Frontal cortex (tissue), 3 donors: ENCODE measurements at regions not wholly inside any gene's neighbourhood (a gene's known extent, or its start where the extent isn't known, plus 50 kb on each side); places are given as distances from the start of the nearest gene placed in this dataset.

Source experiments
- DNase-seq, 2 donors: peaks; one replicate each; pipeline ENCODE4 v3.0.0; 2012; ENCODE audit warnings: low spot score in 2 of 2
- FAIRE-seq: peaks from 2 replicates; lab custom pipeline; 2012; peaks lifted over from hg19 to GRCh38; lab: Jason Lieb, UNC
- donor health status: control.
- donor health status: control.
- donor health status: control.

DNA sequence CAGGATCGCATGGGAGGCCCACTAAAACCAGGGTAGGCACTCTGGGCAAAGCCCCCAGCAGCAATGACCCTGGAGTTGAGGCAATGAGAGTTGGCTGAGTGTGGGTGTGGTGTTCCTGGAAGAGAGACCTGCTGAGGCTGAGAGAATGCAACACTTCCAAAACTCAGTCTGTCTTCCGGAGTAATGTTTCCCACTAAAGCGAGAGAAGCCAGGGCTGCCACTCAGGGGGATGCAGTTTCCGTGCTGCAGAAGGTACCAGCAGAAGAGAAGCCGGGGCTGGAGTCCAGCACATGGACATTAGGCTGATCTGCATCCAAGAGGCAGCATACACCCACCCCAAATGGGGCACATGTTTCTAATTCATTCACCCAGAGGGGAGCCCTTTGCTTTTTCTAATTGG lies 127.2 kb upstream of the ARHGAP28 start:
- FAIRE-seq, result no peak

DNA sequence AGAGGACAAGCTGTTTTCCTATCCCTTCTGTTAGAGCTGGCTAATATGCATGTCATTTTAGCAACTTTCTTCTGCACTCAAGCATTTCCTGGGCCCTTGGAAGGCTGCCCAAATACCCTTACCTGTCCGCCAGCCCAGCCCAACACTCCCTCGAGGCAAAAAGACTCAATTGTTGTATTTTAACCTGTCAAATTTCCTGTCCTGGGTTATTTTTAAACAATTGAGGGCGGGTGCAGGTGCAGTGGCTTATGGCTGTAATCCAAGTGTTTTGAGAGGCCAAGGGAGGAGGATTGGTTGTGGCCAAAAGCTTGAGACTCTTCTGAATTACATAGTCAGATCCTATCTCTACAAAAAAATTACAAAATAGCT lies 125.0 kb upstream of the ARHGAP28 start:
- FAIRE-seq, result no peak
- no peak for DNase-seq

More for the DNA sequence above, 127.2 kb upstream of the ARHGAP28 start:
- no peak for DNase-seq

DNA sequence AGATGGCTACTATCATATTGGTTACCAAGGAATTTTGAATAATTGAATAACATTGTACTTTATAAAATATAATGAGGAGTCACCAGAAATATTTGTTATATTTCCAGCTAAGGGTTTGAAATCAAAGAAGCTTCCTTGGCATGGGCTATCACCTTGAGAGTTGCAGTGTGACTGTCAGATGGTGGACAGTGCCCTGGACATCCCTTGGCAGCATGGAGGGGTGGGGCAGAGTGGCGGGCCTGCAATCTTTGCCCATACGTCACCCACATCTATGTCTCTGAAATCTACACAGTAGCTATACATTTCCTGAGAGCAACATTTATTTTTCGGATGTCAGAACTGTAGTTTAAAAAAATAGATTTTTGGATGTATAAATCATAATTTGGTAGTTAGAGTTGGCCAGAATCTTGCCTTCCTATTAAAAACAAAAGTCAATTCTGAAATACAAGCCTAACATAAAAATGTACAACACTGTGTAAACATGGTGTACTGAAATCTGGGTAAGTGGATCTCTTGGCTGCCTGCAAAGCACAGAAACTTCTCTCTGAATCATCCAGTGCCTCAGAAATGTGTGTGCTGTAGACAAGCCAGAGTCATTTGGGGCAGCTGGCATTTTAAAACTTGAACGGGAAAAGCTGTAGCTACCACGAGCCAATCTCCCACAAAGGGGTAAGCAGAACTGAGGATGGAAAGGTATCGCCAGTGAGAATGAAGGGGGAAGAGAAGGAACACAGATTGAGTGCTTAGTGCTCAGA lies 124.2 kb upstream of the ARHGAP28 start:
- no peak for FAIRE-seq
- DNase-seq, result no peak

DNA sequence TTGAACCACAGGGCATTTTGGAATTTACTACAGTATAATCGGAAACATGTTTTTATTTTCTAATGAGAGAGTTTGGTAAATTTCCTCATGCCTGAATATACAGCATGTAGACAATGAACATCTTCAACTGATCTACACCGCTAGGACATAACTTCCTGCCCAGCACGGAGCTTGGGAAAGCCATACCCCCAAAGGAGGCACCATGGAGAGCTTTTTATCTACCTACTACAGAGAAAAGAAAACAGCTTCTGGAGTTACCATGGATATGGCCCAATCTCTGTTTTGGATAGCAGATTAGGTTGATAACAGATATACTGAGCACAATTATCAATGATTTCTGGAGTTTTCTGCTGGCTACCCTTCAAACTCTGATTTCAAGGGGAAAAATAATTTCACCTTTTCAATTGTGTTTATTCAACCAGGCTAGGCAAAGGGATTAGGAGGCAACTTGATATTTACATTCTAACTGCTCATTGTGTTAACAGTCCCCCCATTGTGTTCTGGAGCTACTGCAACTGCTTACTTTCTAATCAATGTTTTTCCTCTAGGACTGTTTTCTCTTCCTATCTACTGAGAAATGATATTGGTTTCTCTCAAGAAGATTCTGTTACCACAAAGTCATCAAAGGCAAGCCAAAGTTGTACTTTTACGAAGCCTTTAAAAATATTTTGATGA lies 123.0 kb upstream of the ARHGAP28 start:
- FAIRE-seq, result no peak
- no peak for DNase-seq

DNA sequence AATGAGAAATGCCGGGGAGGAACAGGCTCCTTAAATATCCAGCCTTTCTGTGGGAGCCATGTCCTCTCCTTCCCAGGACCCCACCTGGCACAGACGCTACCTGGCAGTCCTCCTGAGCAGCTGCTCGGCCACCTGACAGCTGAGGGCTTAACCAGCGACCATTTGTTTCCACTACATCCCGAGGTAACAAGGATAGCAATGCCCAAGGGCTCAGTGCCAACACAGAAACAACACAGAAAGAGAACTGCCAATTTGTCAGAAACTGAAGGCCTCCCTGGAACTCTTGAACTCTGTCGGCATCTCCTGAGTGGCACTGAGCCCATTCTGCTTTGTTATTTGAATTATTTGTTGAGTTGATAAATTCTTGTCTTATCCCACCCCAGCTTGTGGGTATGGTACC lies 122.2 kb upstream of the ARHGAP28 start:
- DNase-seq (no peak), FAIRE-seq (no peak)

DNA sequence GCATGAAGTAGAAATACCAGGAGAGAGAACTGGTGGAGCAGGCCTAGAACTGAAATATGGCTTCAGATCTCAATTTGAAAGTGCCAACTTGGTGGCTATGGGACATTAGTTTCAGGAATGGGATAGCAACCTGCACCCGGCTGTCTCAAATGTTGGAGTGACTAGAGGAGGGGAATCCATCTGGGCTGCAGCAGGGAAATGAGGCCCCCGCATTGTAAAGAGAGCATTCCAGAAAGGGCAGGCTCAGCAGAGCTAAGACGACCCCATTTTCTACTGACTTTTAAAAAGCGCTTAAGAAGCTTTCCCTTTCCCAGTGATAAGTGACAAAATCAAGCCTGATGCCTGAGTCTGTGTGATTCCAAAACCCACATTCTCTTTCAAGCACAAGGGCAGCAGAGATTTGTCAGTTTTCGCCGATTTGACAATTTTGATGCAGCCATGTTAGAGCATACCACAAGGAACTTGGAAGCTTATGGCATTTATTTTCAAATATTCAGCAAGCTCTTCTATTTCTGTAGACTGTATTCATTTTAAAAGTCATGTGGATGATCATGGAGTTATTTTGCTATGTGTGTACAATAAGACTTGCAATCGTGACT lies 119.8 kb upstream of the ARHGAP28 start:
- no peak for DNase-seq
- no peak for FAIRE-seq

DNA sequence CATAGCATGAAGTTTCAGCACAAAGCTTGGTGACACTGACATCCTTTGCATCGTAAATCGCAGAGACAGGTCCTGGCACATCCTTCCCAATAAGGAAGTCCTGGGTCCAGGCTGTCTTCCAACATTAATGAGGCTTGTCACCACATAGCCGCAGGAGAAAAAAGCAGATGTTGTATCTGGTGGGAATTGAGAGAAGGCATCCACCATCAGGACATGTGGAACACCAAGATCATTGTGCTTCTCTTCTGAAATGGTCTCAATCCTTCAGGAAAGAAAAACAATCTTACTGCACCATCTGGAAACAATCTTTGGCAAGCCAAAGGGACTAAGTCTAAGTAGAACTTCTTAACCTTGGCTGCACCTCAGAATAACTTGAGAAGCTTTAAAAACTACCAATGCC lies 119.0 kb upstream of the ARHGAP28 start:
- FAIRE-seq (no peak), DNase-seq (no peak)

DNA sequence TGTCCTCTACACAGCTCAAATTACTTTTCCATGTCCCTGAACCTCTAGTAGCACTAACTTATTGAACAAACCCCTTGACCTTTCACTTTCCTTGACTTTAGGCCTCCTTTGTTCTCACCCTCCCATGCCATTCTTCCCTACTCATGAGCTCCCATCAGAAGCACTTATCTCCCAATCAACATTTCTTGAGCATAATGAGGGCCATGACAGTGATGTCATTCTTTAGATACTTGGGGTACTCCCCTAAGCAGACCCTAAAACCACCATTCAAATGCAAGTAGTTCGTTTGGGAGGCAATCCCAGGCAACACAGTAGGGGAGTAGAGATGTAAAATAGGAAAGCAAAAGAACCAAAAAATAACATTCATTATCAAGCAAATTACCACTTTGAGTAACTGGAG lies 115.9 kb upstream of the ARHGAP28 start:
- DNase-seq (no peak), FAIRE-seq (no peak)

DNA sequence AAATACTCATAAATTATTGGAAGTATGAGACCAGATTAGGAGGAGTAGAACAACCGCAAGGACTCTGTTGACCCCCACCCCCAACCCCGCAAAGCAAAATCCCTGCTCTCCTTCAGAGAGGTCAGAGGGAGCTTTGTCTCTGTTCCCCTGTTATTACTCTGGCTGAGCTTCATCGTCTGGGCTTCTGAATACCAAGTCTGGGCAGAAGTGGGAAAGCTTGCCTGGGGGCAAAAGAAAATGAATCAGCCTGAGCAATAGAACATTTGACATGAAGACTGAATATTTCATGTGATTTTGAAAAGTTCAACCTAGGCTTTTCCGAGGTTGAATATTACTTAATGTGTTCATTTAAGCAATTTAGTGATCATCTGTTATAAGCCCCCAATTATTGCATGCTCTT lies 114.6 kb upstream of the ARHGAP28 start:
- DNase-seq (no peak), FAIRE-seq (no peak)

DNA sequence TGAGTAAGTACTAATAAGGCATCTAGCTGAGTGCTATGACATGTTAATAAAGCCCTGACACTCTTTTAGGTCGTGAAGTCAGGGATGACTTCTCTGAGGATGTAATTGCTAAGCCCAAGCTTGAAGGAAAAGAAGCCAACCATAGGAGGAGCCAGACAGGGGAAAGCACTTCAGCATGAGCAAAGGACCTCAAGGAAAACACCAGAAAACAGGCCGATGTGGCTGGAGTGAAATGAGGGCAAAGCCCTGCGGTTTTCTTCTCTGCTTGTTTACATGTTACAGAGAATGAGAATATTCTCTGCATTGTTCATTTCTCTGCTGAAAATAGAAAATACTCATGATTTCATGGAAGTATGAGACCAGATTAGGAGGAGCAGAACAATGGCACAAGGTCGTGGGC lies 112.5 kb upstream of the ARHGAP28 start:
- no peak for FAIRE-seq

DNA sequence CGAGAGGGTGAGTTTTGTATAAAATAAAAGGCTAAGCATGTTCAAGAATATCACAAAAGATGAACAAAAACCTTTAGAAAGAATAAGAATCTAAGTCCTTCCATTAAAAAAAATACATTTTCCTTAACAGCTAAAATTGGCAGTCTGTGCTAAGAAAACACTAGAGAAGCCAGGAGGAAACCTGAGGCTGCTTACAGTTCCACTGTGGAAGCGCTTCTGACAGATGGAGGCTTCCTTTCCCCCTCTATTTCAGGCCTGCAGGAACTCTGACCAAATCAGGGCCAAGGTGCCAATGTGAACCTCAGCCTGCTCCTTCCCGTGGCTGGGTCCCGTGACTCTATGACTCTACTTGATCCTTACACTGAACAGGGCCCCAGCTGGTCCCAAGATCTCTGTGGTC lies 108.1 kb upstream of the ARHGAP28 start:
- DNase-seq, result no peak

More for the DNA sequence above, 112.5 kb upstream of the ARHGAP28 start:
- DNase-seq, result no peak

DNA sequence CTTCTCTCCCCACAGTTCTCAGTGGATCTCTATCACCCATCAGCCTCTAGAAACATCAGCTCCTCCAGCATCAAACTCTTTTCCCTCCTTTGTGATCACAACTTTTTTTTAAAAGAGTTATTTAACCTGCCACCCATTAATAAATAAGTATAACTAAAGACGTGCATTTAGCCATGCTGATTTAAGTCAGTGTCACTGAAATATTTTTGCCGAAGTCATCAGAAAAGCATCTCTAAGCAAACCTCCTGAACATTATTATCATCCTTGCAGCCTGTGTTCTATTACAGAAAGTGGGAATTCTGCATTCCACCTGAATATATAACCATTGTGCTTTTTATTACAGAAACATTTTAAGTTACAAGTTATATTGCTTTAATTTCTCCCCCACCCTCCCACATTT lies 106.2 kb upstream of the ARHGAP28 start:
- DNase-seq, result no peak
- no peak for FAIRE-seq

More for the DNA sequence above, 108.1 kb upstream of the ARHGAP28 start:
- no peak for FAIRE-seq

DNA sequence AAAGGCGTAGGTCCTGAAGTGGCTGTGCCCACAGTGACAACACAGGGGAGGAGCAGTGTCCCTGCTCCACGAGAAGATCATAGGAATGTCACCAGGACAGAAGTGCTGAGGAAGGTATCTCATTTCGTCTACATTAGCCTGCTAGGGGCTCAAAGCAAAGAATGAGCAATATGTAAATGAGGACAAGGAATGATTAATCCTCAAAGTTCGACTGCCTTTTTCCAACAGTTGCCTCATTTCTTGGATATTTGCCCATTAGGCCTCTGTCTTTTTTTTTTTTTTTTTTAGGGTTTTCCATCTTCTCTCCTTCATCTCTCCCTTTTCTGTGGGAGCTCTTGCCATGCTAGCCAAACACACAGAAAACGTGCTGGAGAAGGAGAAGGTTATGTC lies 105.2 kb upstream of the ARHGAP28 start:
- DNase-seq, result no peak
- FAIRE-seq, result no peak

DNA sequence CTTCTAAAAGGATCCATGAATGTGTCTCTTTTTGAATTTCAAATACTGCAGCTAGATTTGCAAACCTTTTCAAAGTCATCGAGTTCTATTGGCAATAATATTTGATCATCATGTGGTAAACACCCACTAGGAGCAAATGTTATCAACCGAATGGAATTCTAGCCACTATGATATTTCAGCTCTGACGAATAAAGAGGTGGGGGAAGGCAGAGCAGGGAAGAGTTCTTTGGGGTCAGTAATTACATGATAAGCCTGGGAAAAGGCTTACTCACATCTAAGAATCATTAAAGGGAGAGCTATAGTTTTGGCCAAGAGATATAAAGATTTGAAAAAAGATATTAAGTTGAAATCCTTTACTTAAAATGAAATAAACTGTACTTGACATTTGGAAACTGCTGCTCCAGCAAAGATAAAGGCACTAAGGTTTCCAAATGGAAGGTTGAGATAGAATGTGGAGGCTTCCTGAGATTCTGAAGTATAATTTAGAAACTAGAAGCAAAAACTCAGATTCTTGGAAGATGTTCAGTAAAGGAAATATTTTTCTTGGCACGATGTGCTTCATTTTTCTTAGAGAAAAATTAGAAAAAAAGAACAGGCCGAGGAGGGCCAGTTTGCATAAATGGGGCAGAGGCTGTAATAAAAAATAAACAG lies 104.7 kb upstream of the ARHGAP28 start:
- no peak for FAIRE-seq

DNA sequence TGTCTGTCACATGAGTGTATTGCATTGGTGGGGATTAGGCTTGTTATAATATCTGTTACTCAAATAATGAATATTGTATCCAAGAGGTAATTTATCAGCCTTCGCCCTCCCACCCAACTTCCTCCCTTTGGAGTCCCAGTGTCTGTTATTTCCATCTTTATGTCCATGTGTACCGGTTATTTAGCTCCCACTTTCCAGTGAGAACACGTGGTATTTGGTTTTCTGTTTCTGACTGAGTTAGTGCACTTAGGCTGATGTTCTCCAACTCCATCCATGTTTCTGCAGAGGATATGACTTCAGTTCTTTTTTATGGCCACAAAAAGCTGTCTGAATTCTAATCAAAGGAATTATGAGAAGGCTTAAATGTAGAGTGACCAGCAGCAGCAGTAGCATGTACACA lies 104.0 kb upstream of the ARHGAP28 start:
- DNase-seq, result no peak
- no peak for FAIRE-seq

More for the DNA sequence above, 104.7 kb upstream of the ARHGAP28 start:
- no peak for DNase-seq

DNA sequence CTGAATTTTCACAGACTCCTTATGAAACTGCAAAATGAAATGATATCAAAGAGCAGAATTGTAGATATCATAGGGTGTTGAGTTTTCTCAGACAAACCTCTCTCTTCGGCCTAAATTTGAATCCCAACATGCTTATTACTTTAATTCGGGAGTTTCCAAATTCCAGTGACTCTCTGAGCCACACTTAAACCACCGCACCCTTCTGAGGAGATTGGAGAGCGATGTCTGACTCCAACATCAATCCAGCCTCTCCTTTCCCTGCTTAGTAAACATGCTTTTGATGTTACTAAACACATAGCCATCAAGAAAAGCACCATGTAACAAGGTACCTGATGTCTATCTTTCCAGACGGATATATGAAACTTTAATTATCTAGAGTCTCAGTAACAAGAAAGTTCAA lies 103.1 kb upstream of the ARHGAP28 start:
- FAIRE-seq, result no peak
- DNase-seq, result no peak

DNA sequence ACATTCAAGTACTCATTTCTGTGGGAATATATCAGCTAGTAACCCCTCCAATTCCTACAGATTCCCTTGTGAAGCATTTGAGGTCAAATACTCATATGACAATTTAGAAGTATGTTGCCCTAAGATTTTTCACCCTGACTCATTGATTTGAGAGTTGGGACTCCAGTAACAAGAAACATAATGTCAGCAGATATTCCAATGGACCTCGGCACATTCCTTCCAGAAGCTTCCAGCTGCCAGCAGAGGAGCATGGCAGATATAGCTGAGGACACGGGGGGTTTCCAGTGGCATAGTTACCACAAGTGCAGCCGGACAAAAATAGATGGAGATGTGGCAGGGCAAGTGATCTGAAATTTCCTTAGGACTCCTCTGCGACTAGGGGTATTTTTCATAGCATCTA lies 101.9 kb upstream of the ARHGAP28 start:
- no peak for DNase-seq
- no peak for FAIRE-seq

DNA sequence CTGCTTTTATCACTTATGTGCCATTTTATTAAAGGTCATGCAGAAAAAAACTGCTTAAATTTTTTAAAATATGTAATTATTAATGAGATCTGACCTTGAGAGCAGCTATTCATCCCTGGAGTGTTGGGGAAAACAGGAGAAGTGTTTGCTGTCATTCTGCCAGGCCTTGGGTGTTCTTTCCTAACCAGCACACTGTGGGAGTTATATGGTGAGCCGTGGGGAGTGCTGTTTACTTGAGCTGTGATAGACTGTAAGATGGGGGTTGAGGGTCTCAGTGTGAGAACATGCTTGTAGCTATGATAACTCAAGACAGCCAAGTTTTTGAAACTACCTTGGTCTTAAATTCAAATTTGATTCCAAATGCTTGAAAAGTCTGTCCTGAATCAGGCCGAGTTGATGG lies 101.3 kb upstream of the ARHGAP28 start:
- FAIRE-seq (no peak), DNase-seq (no peak)

DNA sequence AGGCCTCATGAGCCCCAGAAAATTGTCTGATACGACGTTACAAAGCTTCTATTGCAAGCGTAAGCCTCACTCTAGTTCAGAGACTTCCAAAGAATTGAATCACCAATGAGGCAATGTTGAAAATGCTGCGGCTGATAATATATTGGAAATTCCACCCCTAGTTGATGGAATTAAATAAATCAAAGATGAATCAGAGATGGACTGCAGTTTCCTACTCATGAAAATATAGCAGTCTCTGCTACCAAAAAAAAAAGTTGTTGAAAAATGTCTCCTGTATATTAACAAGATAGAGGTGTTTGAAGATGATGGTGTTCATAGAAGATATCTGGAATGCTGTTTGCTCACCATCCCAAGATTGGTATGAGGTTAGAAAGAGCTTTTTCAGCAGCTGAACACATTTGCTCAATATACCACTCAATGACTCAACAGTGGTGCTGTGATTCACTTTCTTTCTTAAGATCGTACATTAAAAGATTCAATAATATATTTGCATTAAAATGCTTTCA lies 99.8 kb upstream of the ARHGAP28 start:
- no peak for FAIRE-seq
- DNase-seq, result no peak

DNA sequence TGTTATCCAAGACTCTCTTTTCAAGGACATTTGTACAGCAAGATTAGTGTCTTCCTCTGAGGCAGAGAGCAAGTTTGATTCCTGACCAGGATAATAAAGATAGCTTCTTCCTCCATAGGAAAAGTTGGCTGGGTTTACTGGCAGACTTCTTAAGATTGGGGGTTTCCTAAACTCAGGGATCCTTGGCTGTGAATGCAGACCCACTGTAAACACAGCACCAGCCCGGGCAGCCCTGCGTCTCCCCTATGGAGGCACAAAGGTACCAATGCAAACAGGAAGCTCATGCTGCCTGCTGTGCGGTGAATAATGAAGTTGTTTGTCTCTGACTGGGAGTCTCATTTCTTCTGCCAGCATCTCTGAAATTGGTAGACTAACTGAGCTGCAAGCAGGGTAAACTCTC lies 96.2 kb upstream of the ARHGAP28 start:
- FAIRE-seq, result no peak
- DNase-seq, result no peak

DNA sequence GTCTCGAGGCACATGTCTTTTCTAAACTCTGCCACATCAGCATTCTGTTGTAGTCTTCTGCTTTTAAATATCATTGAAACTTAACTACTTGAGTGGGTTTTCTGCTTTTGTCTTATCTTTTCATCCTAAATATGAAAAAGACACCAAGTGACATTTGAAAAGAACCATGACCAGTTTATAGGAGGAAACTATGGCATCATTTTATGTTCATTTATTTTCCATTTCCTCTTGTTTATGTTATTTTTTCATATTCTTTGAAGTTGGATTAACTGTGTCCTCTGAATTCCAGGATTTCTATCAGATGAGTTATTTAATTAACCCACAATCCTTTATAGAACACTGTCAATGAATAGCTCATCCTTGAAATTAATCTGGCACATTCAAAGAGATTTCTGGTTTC lies 93.4 kb upstream of the ARHGAP28 start:
- no peak for DNase-seq
- no peak for FAIRE-seq
